ENCODE measurements at regions not wholly inside any gene's neighbourhood (a gene's known extent, or its start where the extent isn't known, plus 50 kb on each side); places are given as distances from the start of the nearest gene placed in this dataset.

DNA sequence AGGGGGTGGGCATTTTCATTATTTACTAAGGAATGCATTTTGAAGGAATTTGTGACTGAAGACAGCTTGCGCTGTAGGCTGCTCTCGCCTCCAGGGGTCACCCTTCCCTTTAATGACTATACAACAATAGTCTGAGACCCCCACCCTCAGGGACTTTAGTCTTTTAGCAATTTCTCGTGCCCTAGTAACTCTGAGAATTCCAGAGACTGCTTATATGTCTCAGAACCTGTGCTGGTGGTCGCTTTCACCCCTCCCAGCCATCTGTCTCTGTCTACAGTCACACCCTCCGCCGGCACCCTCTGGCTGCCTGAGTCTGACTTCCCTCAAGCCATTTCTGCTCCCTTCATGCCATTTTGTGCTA is 671.4 kb downstream of the NR2F1-AS1 start:
- ATAC-seq = no peak
- Histone ChIP-seq H3K36me3 (ENCODE audit: control insufficient read depth, insufficient read depth, low read length) (no peaks in the 10 kb centered on the region), H3K4me1 (ENCODE audit: control insufficient read depth, insufficient read depth, low read length) (no peaks in the 10 kb centered on the region), H3K27me3 (ENCODE audit: control insufficient read depth, insufficient read depth, low read length) (no peaks in the 10 kb centered on the region), H3K4me3 (ENCODE audit: low read length) (no peak overlapping the region), H3K27ac (ENCODE audit: low read length) (no peak overlapping the region), H3K9me3 (ENCODE audit: control insufficient read depth, insufficient read depth, low read length) (no peaks in the 10 kb centered on the region)
- Mint-ChIP-seq H3K9me3 (peaks cover 6 to 8% of the 10 kb centered on the region in 2 donors), H3K4me3 (no peak overlapping the region), H3K27me3 (ENCODE audit: low read depth in 2 of 2) (no peaks in the 10 kb centered on the region), H3K27ac (no peak overlapping the region), H3K4me1 (no peaks in the 10 kb centered on the region), H3K36me3 (no peaks in the 10 kb centered on the region)
- WGBS (ENCODE audit: insufficient coverage) = 25% methylated on average over 6 of the region's 6 CpGs
- intact Hi-C loops (cut with micrococcal nuclease) = no loop called here
- TF ChIP-seq, protein P1, sequence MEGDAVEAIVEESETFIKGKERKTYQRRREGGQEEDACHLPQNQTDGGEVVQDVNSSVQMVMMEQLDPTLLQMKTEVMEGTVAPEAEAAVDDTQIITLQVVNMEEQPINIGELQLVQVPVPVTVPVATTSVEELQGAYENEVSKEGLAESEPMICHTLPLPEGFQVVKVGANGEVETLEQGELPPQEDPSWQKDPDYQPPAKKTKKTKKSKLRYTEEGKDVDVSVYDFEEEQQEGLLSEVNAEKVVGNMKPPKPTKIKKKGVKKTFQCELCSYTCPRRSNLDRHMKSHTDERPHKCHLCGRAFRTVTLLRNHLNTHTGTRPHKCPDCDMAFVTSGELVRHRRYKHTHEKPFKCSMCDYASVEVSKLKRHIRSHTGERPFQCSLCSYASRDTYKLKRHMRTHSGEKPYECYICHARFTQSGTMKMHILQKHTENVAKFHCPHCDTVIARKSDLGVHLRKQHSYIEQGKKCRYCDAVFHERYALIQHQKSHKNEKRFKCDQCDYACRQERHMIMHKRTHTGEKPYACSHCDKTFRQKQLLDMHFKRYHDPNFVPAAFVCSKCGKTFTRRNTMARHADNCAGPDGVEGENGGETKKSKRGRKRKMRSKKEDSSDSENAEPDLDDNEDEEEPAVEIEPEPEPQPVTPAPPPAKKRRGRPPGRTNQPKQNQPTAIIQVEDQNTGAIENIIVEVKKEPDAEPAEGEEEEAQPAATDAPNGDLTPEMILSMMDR (IDR thresholded peaks at IDR 0.05) = no peak
- DNase-seq = no peak

DNA sequence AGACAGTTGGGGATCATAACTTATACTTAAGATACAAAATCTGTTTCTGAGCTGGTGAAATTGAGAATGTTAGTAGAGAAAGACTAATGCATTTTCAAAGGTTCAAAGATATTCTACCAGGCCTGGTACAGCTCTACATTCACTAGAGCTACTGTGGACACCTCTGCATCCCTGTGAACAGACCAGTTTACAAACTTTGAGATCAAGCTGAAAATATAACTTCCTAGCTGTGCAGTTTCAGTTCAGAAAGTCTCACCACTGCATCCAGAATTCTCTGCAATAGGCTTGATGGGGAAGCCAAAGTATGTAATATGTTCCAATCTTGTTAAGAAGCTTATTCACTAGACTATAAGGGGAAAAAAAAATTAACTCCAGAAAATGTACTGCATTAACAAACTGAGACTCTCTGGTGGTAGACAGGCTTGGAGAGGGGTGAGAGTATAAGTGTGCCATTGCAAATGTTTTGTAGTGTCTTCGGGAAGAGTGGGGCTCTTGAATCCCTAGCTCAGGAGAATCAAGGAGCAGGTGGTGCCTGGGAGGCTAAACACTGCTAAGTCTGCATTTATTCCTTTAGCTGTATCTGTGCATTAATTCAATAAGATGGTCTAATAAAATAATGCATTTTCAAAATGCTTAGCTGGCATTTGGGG is 671.9 kb downstream of the NR2F1-AS1 start:
- Mint-ChIP-seq H3K9me3 (peaks cover 6% of the 10 kb centered on the region in 2 donors), H3K36me3 (no peaks in the 10 kb centered on the region), H3K4me1 (no peaks in the 10 kb centered on the region), H3K27me3 (ENCODE audit: low read depth in 2 of 2) (no peaks in the 10 kb centered on the region), H3K4me3 (no peak overlapping the region), H3K27ac (no peak overlapping the region)
- Histone ChIP-seq H3K4me1 (ENCODE audit: control insufficient read depth, insufficient read depth, low read length) (no peaks in the 10 kb centered on the region), H3K36me3 (ENCODE audit: control insufficient read depth, insufficient read depth, low read length) (no peaks in the 10 kb centered on the region), H3K27me3 (ENCODE audit: control insufficient read depth, insufficient read depth, low read length) (no peaks in the 10 kb centered on the region), H3K9me3 (ENCODE audit: control insufficient read depth, insufficient read depth, low read length) (no peaks in the 10 kb centered on the region), H3K4me3 (ENCODE audit: low read length) (no peak overlapping the region), H3K27ac (ENCODE audit: low read length) (no peak overlapping the region)
- ATAC-seq (no peak), DNase-seq (no peak)
- WGBS (ENCODE audit: insufficient coverage) = 86% methylated on average over 1 of the region's 1 CpG
- intact Hi-C loops (cut with micrococcal nuclease) = no loop called here
- TF ChIP-seq, protein P1 (IDR thresholded peaks at IDR 0.05) = no peak

DNA sequence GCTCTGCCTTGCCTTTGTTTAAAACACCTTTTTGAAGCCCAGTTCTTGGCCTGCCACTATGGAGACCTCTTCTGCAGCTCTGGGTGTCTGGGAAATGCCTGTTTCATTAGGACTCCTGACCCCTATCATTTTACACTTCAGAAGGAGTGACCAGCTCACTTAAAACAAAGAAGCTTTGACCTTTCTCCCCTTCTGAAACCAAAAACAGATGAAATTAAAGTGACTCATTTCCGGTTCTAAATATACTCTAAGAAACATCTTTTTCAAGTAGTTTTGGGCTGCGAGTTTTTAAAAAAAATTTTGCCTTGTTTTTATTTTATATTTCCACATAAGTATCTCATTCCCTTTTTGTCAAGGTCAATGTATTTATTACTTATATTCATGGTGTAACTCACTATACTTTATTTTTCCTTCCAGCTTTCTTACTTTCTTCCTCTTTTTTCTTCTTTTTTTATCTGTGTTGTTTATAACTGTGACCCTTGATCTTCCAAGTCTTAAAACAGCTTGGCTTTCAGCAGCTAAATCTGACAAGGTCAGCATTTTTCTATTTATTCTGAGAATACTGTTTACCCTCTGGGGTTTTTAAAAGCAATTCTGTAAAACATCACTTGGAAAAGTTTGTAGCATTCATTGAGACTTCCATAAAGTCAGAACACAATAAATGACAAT is 672.9 kb downstream of the NR2F1-AS1 start:
- no peaks in the 10 kb centered on the region for H3K27me3 Mint-ChIP-seq (ENCODE audit: low read depth in 2 of 2)

More for the DNA sequence above, 672.9 kb downstream of the NR2F1-AS1 start:
- Histone ChIP-seq H3K36me3 (ENCODE audit: control insufficient read depth, insufficient read depth, low read length) (no peaks in the 10 kb centered on the region), H3K9me3 (ENCODE audit: control insufficient read depth, insufficient read depth, low read length) (no peaks in the 10 kb centered on the region), H3K4me3 (ENCODE audit: low read length) (no peak overlapping the region), H3K27ac (ENCODE audit: low read length) (no peak overlapping the region), H3K4me1 (ENCODE audit: control insufficient read depth, insufficient read depth, low read length) (no peaks in the 10 kb centered on the region), H3K27me3 (ENCODE audit: control insufficient read depth, insufficient read depth, low read length) (no peaks in the 10 kb centered on the region)
- Mint-ChIP-seq H3K9me3 (peaks cover 6% of the 10 kb centered on the region in 2 donors), H3K4me3 (no peak overlapping the region), H3K27ac (no peak overlapping the region), H3K4me1 (no peaks in the 10 kb centered on the region), H3K36me3 (no peaks in the 10 kb centered on the region)
- no peak for DNase-seq
- TF ChIP-seq, protein P1 (IDR thresholded peaks at IDR 0.05) = no peak
- no CpG with 5 or more reads among the region's 2 CpGs for WGBS (ENCODE audit: insufficient coverage)
- ATAC-seq = no peak
- intact Hi-C loops (cut with micrococcal nuclease) = no loop called here
